HEK293 (cell line): ENCODE measurements at regions not wholly inside any gene's neighbourhood (a gene's known extent, or its start where the extent isn't known, plus 50 kb on each side); places are given as distances from the start of the nearest gene placed in this dataset.

Source experiments
- CTCF ChIA-PET: fragments of 350-600 bp; formaldehyde crosslinking; extraction: SDS; loops from one replicate; lab custom pipeline; 2021; ENCODE audit warnings: antibody characterized with exemption; lab: Yijun Ruan, JAX
- POLR2A ChIA-PET: fragments of 300-600 bp; formaldehyde crosslinking; extraction: SDS; loops from one replicate; lab custom pipeline; 2020; ENCODE audit warnings: antibody characterized with exemption, inconsistent platforms; lab: Yijun Ruan, JAX
- H3K27ac ChIP-seq: fragments of 200-500 bp; sonication (Bioruptor generic); 2 replicates; pipeline ENCODE4 v1.5.1; 2014; ENCODE audit warnings: low read depth, low read length, control low read depth, inconsistent platforms; ENCODE audit errors: extremely low read depth
- H3K36me3 ChIP-seq, 2 experiments: fragments of 200-500 bp in 1 of 2; sonication (Bioruptor generic) in 1 of 2; 1 replicate in 1 of 2; 2 replicates in 1 of 2; pipeline ENCODE4 v1.5.1; 2014 to 2017; ENCODE audit warnings: inconsistent platforms in 2 of 2, low read length in 2 of 2; ENCODE audit not compliant: control insufficient read depth in 2 of 2, insufficient read depth in 1 of 2
- H3K4me1 ChIP-seq: fragments of 200-500 bp; sonication (Bioruptor generic); 2 replicates; pipeline ENCODE4 v1.5.1; 2014; ENCODE audit warnings: mild to moderate bottlenecking, low read length, inconsistent platforms; ENCODE audit not compliant: control insufficient read depth, insufficient read depth
- H3K4me3 ChIP-seq: 2 replicates; pipeline ENCODE4 v1.5.1; 2011; ENCODE audit warnings: low read depth, mild to moderate bottlenecking, control low read depth, low read length, moderate library complexity
- H3K9me3 ChIP-seq: fragments of 200-500 bp; sonication (Bioruptor generic); 2 replicates; pipeline ENCODE4 v1.5.1; 2014; ENCODE audit warnings: low read depth, low read length, inconsistent platforms; ENCODE audit not compliant: control insufficient read depth, insufficient read depth
- GFI1B ChIP-seq: fragments of 450-650 bp; formaldehyde crosslinking; IDR thresholded peaks from 2 replicates; pipeline ENCODE4 v1.5.1; 2016; ENCODE audit warnings: missing biosample characterization, missing genetic modification characterization
- GLI2 ChIP-seq: fragments of 450-650 bp; formaldehyde crosslinking; IDR thresholded peaks from 2 replicates; pipeline ENCODE4; 2017; ENCODE audit warnings: missing biosample characterization, missing genetic modification characterization, low read depth, borderline replicate concordance
- KLF16 ChIP-seq: fragments of 450-650 bp; formaldehyde crosslinking; IDR thresholded peaks from 2 replicates; pipeline ENCODE4 v1.5.1; 2017; ENCODE audit warnings: missing biosample characterization, missing genetic modification characterization
- KLF9 ChIP-seq: fragments of 450-650 bp; formaldehyde crosslinking; IDR thresholded peaks from 2 replicates; pipeline ENCODE4 v1.5.1; 2016; ENCODE audit warnings: missing biosample characterization, missing genetic modification characterization, low read depth
- MZF1 ChIP-seq: fragments of 450-650 bp; formaldehyde crosslinking; IDR thresholded peaks from 2 replicates; pipeline ENCODE4 v1.5.1; 2017; ENCODE audit warnings: missing biosample characterization, missing genetic modification characterization, borderline replicate concordance
- PRDM1 ChIP-seq: fragments of 450-650 bp; formaldehyde crosslinking; IDR thresholded peaks from 2 replicates; pipeline ENCODE4; 2016; ENCODE audit warnings: missing biosample characterization, missing genetic modification characterization
- ZBTB20 ChIP-seq: fragments of 450-650 bp; formaldehyde crosslinking; IDR thresholded peaks from 2 replicates; pipeline ENCODE4 v1.5.1; 2016; ENCODE audit warnings: missing biosample characterization, missing genetic modification characterization
- ZEB2 ChIP-seq: fragments of 450-650 bp; formaldehyde crosslinking; IDR thresholded peaks from 2 replicates; pipeline ENCODE4 v1.5.1; 2016; ENCODE audit warnings: missing biosample characterization, missing genetic modification characterization
- ZNF10 ChIP-seq: fragments of 450-650 bp; formaldehyde crosslinking; IDR thresholded peaks from 2 replicates; pipeline ENCODE4 v1.5.1; 2017; ENCODE audit warnings: missing biosample characterization, missing genetic modification characterization
- ZNF132 ChIP-seq: fragments of 450-650 bp; formaldehyde crosslinking; IDR thresholded peaks from 2 replicates; pipeline ENCODE4 v1.5.1; 2017; ENCODE audit warnings: missing biosample characterization, missing genetic modification characterization, borderline replicate concordance
- ZNF146 ChIP-seq: fragments of 450-650 bp; formaldehyde crosslinking; IDR thresholded peaks from 2 replicates; pipeline ENCODE4 v1.5.1; 2016; ENCODE audit warnings: missing biosample characterization, missing genetic modification characterization
- ZNF24 ChIP-seq: fragments of 450-650 bp; formaldehyde crosslinking; IDR thresholded peaks from 2 replicates; pipeline ENCODE4 v1.5.1; 2016; ENCODE audit warnings: missing biosample characterization, missing genetic modification characterization
- ZNF280C ChIP-seq: fragments of 450-650 bp; formaldehyde crosslinking; IDR thresholded peaks from 2 replicates; pipeline ENCODE4 v1.5.1; 2016; ENCODE audit warnings: missing biosample characterization, missing genetic modification characterization
- ZNF292 ChIP-seq: fragments of 450-650 bp; formaldehyde crosslinking; IDR thresholded peaks from 2 replicates; pipeline ENCODE4 v1.5.1; 2016; ENCODE audit warnings: low read depth, missing biosample characterization, missing genetic modification characterization, borderline replicate concordance
- ZNF366 ChIP-seq: fragments of 450-650 bp; formaldehyde crosslinking; conservative IDR thresholded peaks from 2 replicates; pipeline ENCODE4 v1.5.1; 2016; ENCODE audit warnings: missing biosample characterization, missing genetic modification characterization
- ZNF404 ChIP-seq: fragments of 450-650 bp; formaldehyde crosslinking; IDR thresholded peaks from 2 replicates; pipeline ENCODE4 v1.5.1; 2017; ENCODE audit warnings: missing biosample characterization, missing genetic modification characterization
- ZNF544 ChIP-seq: fragments of 450-650 bp; formaldehyde crosslinking; IDR thresholded peaks from 2 replicates; pipeline ENCODE4 v1.5.0; 2017; ENCODE audit warnings: missing biosample characterization, missing genetic modification characterization
- ZNF596 ChIP-seq: fragments of 450-650 bp; IDR thresholded peaks from 2 replicates; pipeline ENCODE4 v1.5.0; 2018; ENCODE audit warnings: missing biosample characterization, mild to moderate bottlenecking, missing genetic modification characterization, moderate library complexity
- ZNF704 ChIP-seq: fragments of 450-650 bp; formaldehyde crosslinking; IDR thresholded peaks from 2 replicates; pipeline ENCODE4 v1.5.1; 2016; ENCODE audit warnings: missing biosample characterization, missing genetic modification characterization
- ZNF707 ChIP-seq: fragments of 450-650 bp; formaldehyde crosslinking; IDR thresholded peaks from 2 replicates; pipeline ENCODE4 v1.5.1; 2016; ENCODE audit warnings: missing biosample characterization, missing genetic modification characterization
- ZNF776 ChIP-seq: fragments of 450-650 bp; formaldehyde crosslinking; IDR thresholded peaks from 2 replicates; pipeline ENCODE4 v1.5.0; 2017; ENCODE audit warnings: missing biosample characterization, missing genetic modification characterization, borderline replicate concordance
- ZNF792 ChIP-seq: fragments of 450-650 bp; formaldehyde crosslinking; IDR thresholded peaks from 2 replicates; pipeline ENCODE4 v1.5.1; 2016; ENCODE audit warnings: missing biosample characterization, missing genetic modification characterization
- ZSCAN18 ChIP-seq: fragments of 450-650 bp; formaldehyde crosslinking; IDR thresholded peaks from 2 replicates; pipeline ENCODE4 v1.5.1; 2016; ENCODE audit warnings: missing biosample characterization, missing genetic modification characterization
- TF ChIP-seq, protein P1 (sequence below): fragments of 450-650 bp; formaldehyde crosslinking; IDR thresholded peaks from 2 replicates; pipeline ENCODE4 v1.5.1; 2016; ENCODE audit warnings: missing biosample characterization, missing genetic modification characterization, borderline replicate concordance

- TF ChIP-seq MZF1 (tag by site-specific recombination) = no peak
- no peak for TF ChIP-seq PRDM1
- TF ChIP-seq KLF9 = no peak
- TF ChIP-seq, all 188 proteins: peak for 0
Measured at GRCh38 chr11:127862406-127862805, 725.0 kb downstream of the ETS1 start (continued).

- Histone ChIP-seq H3K27ac (no peak overlapping the region), H3K4me3 (no peak overlapping the region), H3K4me1 (no peaks in the 10 kb centered on the region), H3K36me3 (no peaks in the 10 kb centered on the region), H3K9me3 (no peaks in the 10 kb centered on the region)
- ChIA-PET POLR2A (no interaction called here), CTCF (no interaction called here)
- TF ChIP-seq ZNF404 (tag by site-specific recombination) (no peak), GLI2 (tag by site-specific recombination) (no peak), ZNF596 (tag by site-specific recombination) (no peak), ZNF24 (tag by site-specific recombination) (no peak)
- TF ChIP-seq, protein P1, sequence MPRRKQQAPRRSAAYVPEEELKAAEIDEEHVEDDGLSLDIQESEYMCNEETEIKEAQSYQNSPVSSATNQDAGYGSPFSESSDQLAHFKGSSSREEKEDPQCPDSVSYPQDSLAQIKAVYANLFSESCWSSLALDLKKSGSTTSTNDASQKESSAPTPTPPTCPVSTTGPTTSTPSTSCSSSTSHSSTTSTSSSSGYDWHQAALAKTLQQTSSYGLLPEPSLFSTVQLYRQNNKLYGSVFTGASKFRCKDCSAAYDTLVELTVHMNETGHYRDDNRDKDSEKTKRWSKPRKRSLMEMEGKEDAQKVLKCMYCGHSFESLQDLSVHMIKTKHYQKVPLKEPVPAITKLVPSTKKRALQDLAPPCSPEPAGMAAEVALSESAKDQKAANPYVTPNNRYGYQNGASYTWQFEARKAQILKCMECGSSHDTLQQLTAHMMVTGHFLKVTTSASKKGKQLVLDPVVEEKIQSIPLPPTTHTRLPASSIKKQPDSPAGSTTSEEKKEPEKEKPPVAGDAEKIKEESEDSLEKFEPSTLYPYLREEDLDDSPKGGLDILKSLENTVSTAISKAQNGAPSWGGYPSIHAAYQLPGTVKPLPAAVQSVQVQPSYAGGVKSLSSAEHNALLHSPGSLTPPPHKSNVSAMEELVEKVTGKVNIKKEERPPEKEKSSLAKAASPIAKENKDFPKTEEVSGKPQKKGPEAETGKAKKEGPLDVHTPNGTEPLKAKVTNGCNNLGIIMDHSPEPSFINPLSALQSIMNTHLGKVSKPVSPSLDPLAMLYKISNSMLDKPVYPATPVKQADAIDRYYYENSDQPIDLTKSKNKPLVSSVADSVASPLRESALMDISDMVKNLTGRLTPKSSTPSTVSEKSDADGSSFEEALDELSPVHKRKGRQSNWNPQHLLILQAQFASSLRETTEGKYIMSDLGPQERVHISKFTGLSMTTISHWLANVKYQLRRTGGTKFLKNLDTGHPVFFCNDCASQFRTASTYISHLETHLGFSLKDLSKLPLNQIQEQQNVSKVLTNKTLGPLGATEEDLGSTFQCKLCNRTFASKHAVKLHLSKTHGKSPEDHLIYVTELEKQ (tag by site-specific recombination) = no peak
Measured at GRCh38 chr11:127859941-127860354, 727.4 kb downstream of the ETS1 start.

- no peak overlapping the region for H3K4me3 ChIP-seq
- H3K4me1 ChIP-seq = no peaks in the 10 kb centered on the region
- ChIA-PET CTCF (interaction anchor here (0.6 to 2.3 kb wide), 2 partner anchors 175 to 1501 kb away, joined by 3 to 7 read pairs; no protein-coding TSS in a partner anchor), POLR2A (no interaction called here)
- no peaks in the 10 kb centered on the region for H3K9me3 ChIP-seq
- no peaks in the 10 kb centered on the region for H3K36me3 ChIP-seq
- no peak for TF ChIP-seq ZNF280C (tag by site-specific recombination)
- no peak for TF ChIP-seq ZSCAN18 (tag by site-specific recombination)
- TF ChIP-seq ZNF132 = no peak
- TF ChIP-seq ZNF10 (tag by site-specific recombination) = no peak
- TF ChIP-seq PRDM1 = no peak
- no peak for TF ChIP-seq GFI1B (tag by site-specific recombination)
- no peak for TF ChIP-seq ZNF544 (tag by site-specific recombination)
- no peak for TF ChIP-seq KLF9
- no peak for TF ChIP-seq ZNF707 (tag by site-specific recombination)
- TF ChIP-seq ZNF292 (tag by site-specific recombination) = no peak
- no peak for TF ChIP-seq ZNF366 (tag by site-specific recombination)
- no peak for TF ChIP-seq KLF16
- TF ChIP-seq ZNF776 = no peak
- no peak for TF ChIP-seq ZEB2
- TF ChIP-seq ZNF792 (tag by site-specific recombination) = no peak
- no peak for TF ChIP-seq ZBTB20 (tag by site-specific recombination)
- no peak for TF ChIP-seq ZNF704 (tag by site-specific recombination)
- TF ChIP-seq ZNF146 (tag by site-specific recombination) = no peak
- TF ChIP-seq, all 188 proteins: peak for 0
- no peak overlapping the region for H3K27ac ChIP-seq
Measured at GRCh38 chr11:127844876-127845275, 742.5 kb downstream of the ETS1 start.
